Cardiac muscle cell (in vitro differentiated cells and primary cell): ENCODE measurements at regions not wholly inside any gene's neighbourhood (a gene's known extent, or its start where the extent isn't known, plus 50 kb on each side); places are given as distances from the start of the nearest gene placed in this dataset.

ENCODE experiments used
- DNase-seq, 2 donors: peaks; one replicate each; pipeline versions ENCODE4 v3.0.0 to v3.0.0-alpha.2; 2010 to 2017; ENCODE audit warnings: low read depth in 1 of 2, low spot score in 1 of 2
- H3K27ac ChIP-seq: fragments of 200-600 bp; sonication (generic); 2 replicates; pipeline ENCODE4 v1.5.1; 2016
- H3K27me3 ChIP-seq: fragments of 200-600 bp; sonication (generic); 2 replicates; pipeline ENCODE4 v1.6.0; 2016; ENCODE audit warnings: control low read depth
- H3K36me3 ChIP-seq: fragments of 200-600 bp; sonication (generic); 2 replicates; pipeline ENCODE4 v1.5.1; 2016; ENCODE audit warnings: control low read depth
- H3K4me1 ChIP-seq: fragments of 200-600 bp; sonication (generic); 2 replicates; pipeline ENCODE4 v1.8.1; 2017; ENCODE audit warnings: low read depth, mild to moderate bottlenecking, mixed run types
- H3K4me3 ChIP-seq: fragments of 200-600 bp; sonication (generic); 2 replicates; pipeline ENCODE4 v1.5.1; 2016; ENCODE audit warnings: mild to moderate bottlenecking
- H3K9me3 ChIP-seq: fragments of 200-600 bp; sonication (generic); 2 replicates; pipeline ENCODE4 v1.5.1; 2017; ENCODE audit warnings: low read depth, mild to moderate bottlenecking, control low read depth
- CTCF ChIP-seq: IDR thresholded peaks from 2 replicates; pipeline ENCODE4 v1.5.1; 2012; ENCODE audit warnings: low read depth, mild to moderate bottlenecking, low read length

- H3K4me3 ChIP-seq = no peak overlapping the region
- DNase-seq = no peak
These were observed 68.0 kb upstream of the GADL1 start for GRCh38 chr3:30962493-30962892.

GRCh38 chr3:30963223-30963722 is 68.8 kb upstream of the GADL1 start:
- no peaks in the 10 kb centered on the region for H3K27me3 ChIP-seq
- H3K4me3 ChIP-seq = no peak overlapping the region
- no peak overlapping the region for H3K27ac ChIP-seq
- no peak for DNase-seq
- no peak for TF ChIP-seq CTCF
- no peaks in the 10 kb centered on the region for H3K9me3 ChIP-seq
- H3K36me3 ChIP-seq = no peaks in the 10 kb centered on the region
- H3K4me1 ChIP-seq = no peaks in the 10 kb centered on the region

More at GRCh38 chr3:30962493-30962892, 68.0 kb upstream of the GADL1 start:
- no peaks in the 10 kb centered on the region for H3K36me3 ChIP-seq
- H3K4me1 ChIP-seq = no peaks in the 10 kb centered on the region
- no peak for TF ChIP-seq CTCF
- no peak overlapping the region for H3K27ac ChIP-seq
- H3K27me3 ChIP-seq = no peaks in the 10 kb centered on the region
- H3K9me3 ChIP-seq = no peaks in the 10 kb centered on the region

- no peak overlapping the region for H3K27ac ChIP-seq
- no peaks in the 10 kb centered on the region for H3K4me1 ChIP-seq
- no peak for TF ChIP-seq CTCF
- no peaks in the 10 kb centered on the region for H3K36me3 ChIP-seq
- H3K4me3 ChIP-seq = no peak overlapping the region
- no peaks in the 10 kb centered on the region for H3K27me3 ChIP-seq
- no peaks in the 10 kb centered on the region for H3K9me3 ChIP-seq
- no peak for DNase-seq
These were observed 70.2 kb upstream of the GADL1 start for GRCh38 chr3:30964612-30965011.

- Histone ChIP-seq H3K9me3 (no peaks in the 10 kb centered on the region), H3K27me3 (no peaks in the 10 kb centered on the region), H3K4me1 (no peaks in the 10 kb centered on the region), H3K4me3 (no peak overlapping the region), H3K27ac (no peak overlapping the region), H3K36me3 (no peaks in the 10 kb centered on the region)
- no peak for TF ChIP-seq CTCF
- no peak for DNase-seq
These were observed 72.4 kb upstream of the GADL1 start for GRCh38 chr3:30966896-30967295.

- Histone ChIP-seq H3K4me3 (no peak overlapping the region), H3K4me1 (no peaks in the 10 kb centered on the region), H3K27ac (no peak overlapping the region), H3K36me3 (no peaks in the 10 kb centered on the region), H3K27me3 (no peaks in the 10 kb centered on the region), H3K9me3 (no peaks in the 10 kb centered on the region)
- peak; percentile 23 for TF ChIP-seq CTCF
- DNase-seq = peak in 1 of 2 donors; percentile 16
These were observed 75.7 kb upstream of the GADL1 start for GRCh38 chr3:30970183-30970582.

GRCh38 chr3:30972449-30972848 is 78.0 kb upstream of the GADL1 start:
- H3K27me3 ChIP-seq = no peaks in the 10 kb centered on the region
- H3K36me3 ChIP-seq = no peaks in the 10 kb centered on the region
- no peak overlapping the region for H3K4me3 ChIP-seq
- no peak overlapping the region for H3K27ac ChIP-seq
- no peaks in the 10 kb centered on the region for H3K4me1 ChIP-seq
- no peaks in the 10 kb centered on the region for H3K9me3 ChIP-seq
- no peak for TF ChIP-seq CTCF
- DNase-seq = no peak
